ENCODE measurements at regions not wholly inside any gene's neighbourhood (a gene's known extent, or its start where the extent isn't known, plus 50 kb on each side); places are given as distances from the start of the nearest gene placed in this dataset.

- Histone ChIP-seq H3K27ac (no peak overlapping the region), H3K9me3 (no peaks in the 10 kb centered on the region), H3K4me3 (no peak overlapping the region), H3K27me3 (replicated peaks; ENCODE audit: insufficient read depth) (no peaks in the 10 kb centered on the region), H3K4me1 (ENCODE audit: control insufficient read depth in 1 of 2, low read depth in 2 of 2) (no peaks in the 10 kb centered on the region), H3K36me3 (no peaks in the 10 kb centered on the region)
- TF ChIP-seq, protein P1, sequence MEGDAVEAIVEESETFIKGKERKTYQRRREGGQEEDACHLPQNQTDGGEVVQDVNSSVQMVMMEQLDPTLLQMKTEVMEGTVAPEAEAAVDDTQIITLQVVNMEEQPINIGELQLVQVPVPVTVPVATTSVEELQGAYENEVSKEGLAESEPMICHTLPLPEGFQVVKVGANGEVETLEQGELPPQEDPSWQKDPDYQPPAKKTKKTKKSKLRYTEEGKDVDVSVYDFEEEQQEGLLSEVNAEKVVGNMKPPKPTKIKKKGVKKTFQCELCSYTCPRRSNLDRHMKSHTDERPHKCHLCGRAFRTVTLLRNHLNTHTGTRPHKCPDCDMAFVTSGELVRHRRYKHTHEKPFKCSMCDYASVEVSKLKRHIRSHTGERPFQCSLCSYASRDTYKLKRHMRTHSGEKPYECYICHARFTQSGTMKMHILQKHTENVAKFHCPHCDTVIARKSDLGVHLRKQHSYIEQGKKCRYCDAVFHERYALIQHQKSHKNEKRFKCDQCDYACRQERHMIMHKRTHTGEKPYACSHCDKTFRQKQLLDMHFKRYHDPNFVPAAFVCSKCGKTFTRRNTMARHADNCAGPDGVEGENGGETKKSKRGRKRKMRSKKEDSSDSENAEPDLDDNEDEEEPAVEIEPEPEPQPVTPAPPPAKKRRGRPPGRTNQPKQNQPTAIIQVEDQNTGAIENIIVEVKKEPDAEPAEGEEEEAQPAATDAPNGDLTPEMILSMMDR (IDR thresholded peaks at IDR 0.05), result no peak
- DNase-seq (ENCODE audit: low spot score) (no peak), ATAC-seq (ENCODE audit: insufficient number of reproducible peaks, low FRiP score, low read depth) (no peak)
Observed at GRCh38 chr10:55426138-55426537, 625.1 kb upstream of the PCDH15 start.

DNA sequence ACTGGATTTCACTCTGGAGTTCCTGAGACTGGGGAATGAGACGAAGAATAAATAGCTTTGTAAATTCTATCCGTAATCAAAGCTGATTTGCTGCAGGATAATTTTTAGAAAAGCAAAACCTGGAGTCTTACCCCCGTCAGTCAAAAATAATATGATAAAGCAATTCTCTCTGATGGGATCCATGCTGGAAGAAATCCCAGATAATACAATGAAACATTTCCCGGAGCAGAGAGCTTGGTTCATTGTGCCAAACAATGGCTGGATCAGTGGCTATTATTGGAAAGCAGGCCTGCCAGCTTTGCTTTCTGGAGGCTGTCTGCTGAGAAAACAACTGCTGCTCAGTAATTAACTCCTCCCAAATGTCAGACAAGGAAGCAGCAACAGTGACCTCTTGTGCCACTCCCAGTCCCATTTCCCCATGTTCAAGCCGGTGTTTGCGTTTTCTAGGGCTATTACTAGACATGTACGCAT is 609.4 kb upstream of the PCDH15 start:
- no peaks in the 10 kb centered on the region for H3K4me1 ChIP-seq (ENCODE audit: control insufficient read depth in 1 of 2, low read depth in 2 of 2)

DNA sequence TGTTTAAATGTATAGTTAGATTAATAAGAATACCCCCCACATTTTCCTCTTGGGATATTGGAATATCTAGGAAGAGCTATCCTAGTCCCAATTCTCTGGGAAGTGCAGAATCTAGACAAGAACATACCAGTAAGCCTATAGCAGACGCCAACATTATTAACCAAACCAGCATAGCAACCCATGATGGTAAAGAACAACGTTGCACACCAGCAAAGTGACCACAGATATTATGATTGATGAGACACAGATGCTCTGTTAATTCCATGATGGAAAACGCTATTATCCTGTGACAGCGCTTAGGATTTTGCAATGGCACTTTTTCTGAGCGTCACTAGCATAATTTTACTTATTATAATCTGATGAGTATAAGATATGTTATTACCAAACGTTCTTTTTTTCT is 603.1 kb upstream of the PCDH15 start:
- H3K9me3 ChIP-seq, result no peaks in the 10 kb centered on the region
- DNase-seq (ENCODE audit: low spot score), result no peak
- no peak for ATAC-seq (ENCODE audit: insufficient number of reproducible peaks, low FRiP score, low read depth)
- no peak overlapping the region for H3K27ac ChIP-seq
- H3K4me1 ChIP-seq (ENCODE audit: control insufficient read depth in 1 of 2, low read depth in 2 of 2), result no peaks in the 10 kb centered on the region
- TF ChIP-seq, protein P1 (IDR thresholded peaks at IDR 0.05), result no peak
- no peaks in the 10 kb centered on the region for H3K36me3 ChIP-seq
- no peaks in the 10 kb centered on the region for H3K27me3 ChIP-seq (replicated peaks; ENCODE audit: insufficient read depth)
- no peak overlapping the region for H3K4me3 ChIP-seq

More for the DNA sequence above, 609.4 kb upstream of the PCDH15 start:
- H3K9me3 ChIP-seq, result no peaks in the 10 kb centered on the region
- DNase-seq (ENCODE audit: low spot score), result no peak
- H3K27me3 ChIP-seq (replicated peaks; ENCODE audit: insufficient read depth), result no peaks in the 10 kb centered on the region
- H3K4me3 ChIP-seq, result no peak overlapping the region
- no peak overlapping the region for H3K27ac ChIP-seq
- ATAC-seq (ENCODE audit: insufficient number of reproducible peaks, low FRiP score, low read depth), result no peak
- no peaks in the 10 kb centered on the region for H3K36me3 ChIP-seq
- TF ChIP-seq, protein P1 (IDR thresholded peaks at IDR 0.05), result no peak

DNA sequence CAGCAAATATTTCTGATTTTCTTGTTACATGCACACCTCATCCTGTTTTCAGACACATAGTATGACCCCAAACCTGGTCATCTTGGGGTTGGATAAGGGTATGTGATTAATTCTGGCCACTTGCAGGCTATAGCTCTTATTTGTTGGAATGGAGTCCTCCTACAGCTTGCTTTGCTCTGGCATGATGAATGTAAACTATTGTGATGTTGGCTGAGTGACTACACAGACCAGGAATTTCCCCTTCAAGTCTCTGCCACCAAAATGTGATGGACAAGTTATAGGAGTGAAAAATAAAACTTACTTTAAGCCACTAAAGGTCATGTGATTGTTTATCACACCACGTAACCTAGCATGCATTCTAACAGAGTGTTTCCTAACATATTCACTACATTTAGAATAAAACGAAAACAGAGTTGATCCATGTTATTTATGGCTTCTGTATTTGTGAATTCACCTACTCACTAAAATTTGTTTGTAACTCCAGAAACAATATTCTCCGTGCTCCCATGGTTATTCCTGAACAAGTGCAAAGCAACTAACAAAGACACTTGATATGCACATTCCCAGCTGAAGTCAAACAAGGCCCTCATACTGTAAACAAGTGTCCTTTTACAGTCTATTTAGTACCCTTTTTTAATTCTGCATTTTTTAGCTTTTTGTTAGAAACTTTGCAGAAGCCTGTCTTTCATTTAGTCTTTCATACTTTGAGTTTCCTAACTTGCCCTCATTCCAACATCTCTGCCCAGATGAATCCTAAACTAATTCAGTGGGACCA is 599.2 kb upstream of the PCDH15 start:
- H3K27ac ChIP-seq, result no peak overlapping the region
- no peaks in the 10 kb centered on the region for H3K36me3 ChIP-seq
- TF ChIP-seq, protein P1 (IDR thresholded peaks at IDR 0.05), result no peak
- no peaks in the 10 kb centered on the region for H3K9me3 ChIP-seq
- DNase-seq (ENCODE audit: low spot score), result no peak
- H3K4me3 ChIP-seq, result no peak overlapping the region
- ATAC-seq (ENCODE audit: insufficient number of reproducible peaks, low FRiP score, low read depth), result no peak
- H3K27me3 ChIP-seq (replicated peaks; ENCODE audit: insufficient read depth), result no peaks in the 10 kb centered on the region
- no peaks in the 10 kb centered on the region for H3K4me1 ChIP-seq (ENCODE audit: control insufficient read depth in 1 of 2, low read depth in 2 of 2)

DNA sequence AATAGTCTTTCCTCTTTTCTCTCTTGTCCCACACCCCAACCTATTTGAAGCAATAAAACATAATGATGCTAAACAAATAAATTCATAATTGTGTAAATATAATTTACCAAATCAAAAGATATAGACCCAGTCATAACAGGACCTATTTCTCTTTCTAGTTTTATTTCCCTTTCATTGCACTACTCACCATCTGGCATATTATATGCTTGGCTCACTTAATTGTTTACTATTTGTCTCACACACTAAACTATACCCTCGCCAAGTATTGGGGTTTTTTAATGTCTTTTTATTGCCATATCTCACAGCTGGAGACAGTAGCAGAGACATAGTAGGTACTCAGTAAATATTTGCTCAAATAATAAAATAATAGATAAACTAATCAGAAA is 597.5 kb upstream of the PCDH15 start:
- Histone ChIP-seq H3K27me3 (replicated peaks; ENCODE audit: insufficient read depth) (no peaks in the 10 kb centered on the region), H3K27ac (no peak overlapping the region), H3K4me1 (ENCODE audit: control insufficient read depth in 1 of 2, low read depth in 2 of 2) (no peaks in the 10 kb centered on the region), H3K36me3 (no peaks in the 10 kb centered on the region), H3K4me3 (no peak overlapping the region), H3K9me3 (no peaks in the 10 kb centered on the region)
- ATAC-seq (ENCODE audit: insufficient number of reproducible peaks, low FRiP score, low read depth) (no peak), DNase-seq (ENCODE audit: low spot score) (no peak)
- TF ChIP-seq, protein P1 (IDR thresholded peaks at IDR 0.05), result no peak
